HG02885 (cell line): ENCODE measurements at regions not wholly inside any gene's neighbourhood (a gene's known extent, or its start where the extent isn't known, plus 50 kb on each side); places are given as distances from the start of the nearest gene placed in this dataset.
"Not testable (repeated sequence)": the region's sequence is repeated elsewhere in the genome, so short reads cannot be mapped to it uniquely, and the experiment has no call there.

Experiments
- ATAC-seq: cut with Tn5 transposase; IDR thresholded peaks from one replicate; pipeline ENCODE4 v1.9.1; 2021; ENCODE audit warnings: mild to moderate bottlenecking; ENCODE audit not compliant: unreplicated experiment, poor library complexity

GRCh38 chr16:16610389-16610967 is 231.5 kb downstream of the NPIPA7 start:
- not testable (repeated sequence) for ATAC-seq

GRCh38 chr16:16613212-16613611 is 234.3 kb downstream of the NPIPA7 start:
- ATAC-seq = not testable (repeated sequence)

GRCh38 chr16:16614484-16614883 is 235.5 kb downstream of the NPIPA7 start:
- ATAC-seq = not testable (repeated sequence)

GRCh38 chr16:16618963-16619465 is 240.1 kb downstream of the NPIPA7 start:
- ATAC-seq = not testable (repeated sequence)

GRCh38 chr16:16624367-16624766 is 245.4 kb downstream of the NPIPA7 start:
- ATAC-seq = not testable (repeated sequence)

- not testable (repeated sequence) for ATAC-seq
Observed at GRCh38 chr16:16625140-16625539, 246.2 kb downstream of the NPIPA7 start.

- not testable (repeated sequence) for ATAC-seq
Observed at GRCh38 chr16:16627865-16628264, 248.9 kb downstream of the NPIPA7 start.

GRCh38 chr16:16638231-16638630 is 259.3 kb downstream of the NPIPA7 start:
- not testable (repeated sequence) for ATAC-seq

GRCh38 chr16:16638714-16639113 is 259.8 kb downstream of the NPIPA7 start:
- ATAC-seq = not testable (repeated sequence)

GRCh38 chr16:16643828-16644227 is 264.9 kb downstream of the NPIPA7 start:
- not testable (repeated sequence) for ATAC-seq

GRCh38 chr16:16648002-16648401 is 269.1 kb downstream of the NPIPA7 start:
- ATAC-seq = not testable (repeated sequence)

- not testable (repeated sequence) for ATAC-seq
Observed at GRCh38 chr16:16672180-16672812, 293.4 kb downstream of the NPIPA7 start.

- ATAC-seq = not testable (repeated sequence)
Observed at GRCh38 chr16:16674820-16675219, 295.9 kb downstream of the NPIPA7 start.

- not testable (repeated sequence) for ATAC-seq
Observed at GRCh38 chr16:16721849-16722248, 342.9 kb downstream of the NPIPA7 start.

GRCh38 chr16:16722666-16723065 is 343.7 kb downstream of the NPIPA7 start:
- ATAC-seq = not testable (repeated sequence)

GRCh38 chr16:16723819-16724519 is 345.0 kb downstream of the NPIPA7 start:
- ATAC-seq = not testable (repeated sequence)

GRCh38 chr16:16727048-16727447 is 348.1 kb downstream of the NPIPA7 start:
- not testable (repeated sequence) for ATAC-seq

- not testable (repeated sequence) for ATAC-seq
Observed at GRCh38 chr16:16742573-16742972, 363.6 kb downstream of the NPIPA7 start.

- not testable (repeated sequence) for ATAC-seq
Observed at GRCh38 chr16:16754992-16755667, 376.2 kb downstream of the NPIPA7 start.

GRCh38 chr16:16763449-16763848 is 384.5 kb downstream of the NPIPA7 start:
- no peak for ATAC-seq
